Peyer's patch (tissue), 4 donors: ENCODE measurements at regions not wholly inside any gene's neighbourhood (a gene's known extent, or its start where the extent isn't known, plus 50 kb on each side); places are given as distances from the start of the nearest gene placed in this dataset.

ENCODE experiments used
- CTCF ChIP-seq, 6 experiments: fragments of 450-650 bp in 4 of 6; fragments of 200-600 bp in 2 of 6; sonication (generic) in 1 of 6; IDR thresholded peaks; one replicate each; pipeline ENCODE4 v1.5.1; 2017 to 2019; ENCODE audit warnings: antibody characterized with exemption in 6 of 6, mild to moderate bottlenecking in 3 of 6, moderate library complexity in 1 of 6
- POLR2A ChIP-seq, 2 donors: fragments of 450-650 bp; IDR thresholded peaks; one replicate each; pipeline ENCODE4 v1.5.1; 2017; ENCODE audit warnings: antibody characterized with exemption in 2 of 2, mild to moderate bottlenecking in 2 of 2, moderate library complexity in 2 of 2

DNA sequence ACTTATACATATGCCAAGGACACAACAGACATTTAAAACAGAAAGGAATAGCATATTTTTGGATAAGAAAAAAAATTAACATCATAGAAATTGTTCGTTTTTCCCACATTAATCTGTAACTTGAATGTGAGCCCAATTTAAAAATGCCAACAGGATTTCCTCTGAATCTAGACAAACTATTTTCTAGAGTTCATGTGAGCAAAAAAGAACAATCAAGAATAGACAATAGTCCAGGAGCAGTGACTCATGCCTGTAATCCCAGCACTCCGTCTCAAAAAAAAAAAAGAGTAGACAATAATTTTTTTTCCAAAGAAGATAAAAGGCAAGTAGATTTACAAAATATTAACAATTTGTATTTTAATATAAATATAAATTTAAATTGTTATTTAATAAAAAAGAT lies 73.7 kb upstream of the DUSP21 start:
- TF ChIP-seq CTCF (IDR thresholded peaks at IDR 0.05) (no peak), POLR2A (IDR thresholded peaks at IDR 0.05) (no peak)
